ENCODE measurements at regions not wholly inside any gene's neighbourhood (a gene's known extent, or its start where the extent isn't known, plus 50 kb on each side); places are given as distances from the start of the nearest gene placed in this dataset.

GRCh38 chr15:81886591-81886990 is 159.2 kb downstream of the MEX3B start:
- TF ChIP-seq CTCF (IDR thresholded peaks at IDR 0.05; ENCODE audit: borderline replicate concordance), result no peak
- Histone ChIP-seq H3K36me3 (no peaks in the 10 kb centered on the region), H3K4me1 (peaks cover 5% of the 10 kb centered on the region), H3K27me3 (ENCODE audit: low read depth) (no peaks in the 10 kb centered on the region), H3K9me3 (replicated peaks) (no peaks in the 10 kb centered on the region), H3K4me3 (no peak overlapping the region), H3K27ac (replicated peaks) (no peak overlapping the region)
- intact Hi-C loops (cut with micrococcal nuclease), result no loop called here
- no peak for DNase-seq

GRCh38 chr15:81886080-81886479 is 159.7 kb downstream of the MEX3B start:
- Histone ChIP-seq H3K4me3 (no peak overlapping the region), H3K27me3 (ENCODE audit: low read depth) (no peaks in the 10 kb centered on the region), H3K27ac (replicated peaks) (no peak overlapping the region), H3K9me3 (replicated peaks) (no peaks in the 10 kb centered on the region), H3K4me1 (peaks cover 5% of the 10 kb centered on the region), H3K36me3 (no peaks in the 10 kb centered on the region)
- DNase-seq, result no peak
- no peak for TF ChIP-seq CTCF (IDR thresholded peaks at IDR 0.05; ENCODE audit: borderline replicate concordance)
- intact Hi-C loops (cut with micrococcal nuclease), result no loop called here

- Histone ChIP-seq H3K4me1 (peaks cover 5% of the 10 kb centered on the region), H3K27ac (replicated peaks) (no peak overlapping the region), H3K9me3 (replicated peaks) (no peaks in the 10 kb centered on the region), H3K36me3 (no peaks in the 10 kb centered on the region), H3K27me3 (ENCODE audit: low read depth) (no peaks in the 10 kb centered on the region), H3K4me3 (no peak overlapping the region)
- DNase-seq, result no peak
- no peak for TF ChIP-seq CTCF (IDR thresholded peaks at IDR 0.05; ENCODE audit: borderline replicate concordance)
- intact Hi-C loops (cut with micrococcal nuclease), result no loop called here
Measured at GRCh38 chr15:81885135-81885534, 160.7 kb downstream of the MEX3B start.

GRCh38 chr15:81882504-81882903 is 163.3 kb downstream of the MEX3B start:
- Histone ChIP-seq H3K27me3 (ENCODE audit: low read depth) (no peaks in the 10 kb centered on the region), H3K36me3 (no peaks in the 10 kb centered on the region), H3K4me1 (no peaks in the 10 kb centered on the region), H3K9me3 (replicated peaks) (no peaks in the 10 kb centered on the region), H3K4me3 (no peak overlapping the region), H3K27ac (replicated peaks) (no peak overlapping the region)
- no peak for TF ChIP-seq CTCF (IDR thresholded peaks at IDR 0.05; ENCODE audit: borderline replicate concordance)
- intact Hi-C loops (cut with micrococcal nuclease), result no loop called here
- DNase-seq, result no peak

- intact Hi-C loops (cut with micrococcal nuclease), result no loop called here
Measured at GRCh38 chr15:81880833-81881232, 165.0 kb downstream of the MEX3B start.

More at GRCh38 chr15:81880833-81881232, 165.0 kb downstream of the MEX3B start:
- no peak for DNase-seq
- H3K27ac ChIP-seq (replicated peaks), result no peak overlapping the region
- no peaks in the 10 kb centered on the region for H3K27me3 ChIP-seq (ENCODE audit: low read depth)
- TF ChIP-seq CTCF (IDR thresholded peaks at IDR 0.05; ENCODE audit: borderline replicate concordance), result no peak
- no peaks in the 10 kb centered on the region for H3K36me3 ChIP-seq
- no peaks in the 10 kb centered on the region for H3K4me1 ChIP-seq
- H3K4me3 ChIP-seq, result no peak overlapping the region
- no peaks in the 10 kb centered on the region for H3K9me3 ChIP-seq (replicated peaks)
